Ovary (tissue), 7 donors: ENCODE measurements at regions not wholly inside any gene's neighbourhood (a gene's known extent, or its start where the extent isn't known, plus 50 kb on each side); places are given as distances from the start of the nearest gene placed in this dataset.

Source experiments
- DNase-seq, 5 donors: peaks; one replicate each; pipeline ENCODE4 v3.0.0-alpha.2; 2019 to 2020
- H3K27ac ChIP-seq, 2 donors: fragments of 200-600 bp; one replicate each; pipeline versions ENCODE4 v1.5.1 to v1.8.0; 2019 to 2022
- H3K27me3 ChIP-seq: fragments of 200-600 bp; one replicate; pipeline ENCODE4 v1.8.0; 2022
- H3K36me3 ChIP-seq: fragments of 200-600 bp; sonication (generic); one replicate; pipeline ENCODE4 v1.5.1; 2019
- H3K4me1 ChIP-seq: one replicate; pipeline ENCODE4 v1.8.1; 2013; ENCODE audit warnings: mild to moderate bottlenecking, moderate library complexity; ENCODE audit not compliant: insufficient read depth
- H3K4me3 ChIP-seq: fragments of 200-600 bp; sonication (generic); one replicate; pipeline ENCODE4 v1.5.1; 2017
- H3K9me3 ChIP-seq, 2 donors: fragments of 200-600 bp in 1 of 2; sonication (generic) in 1 of 2; one replicate each; pipeline versions ENCODE4 v1.5.1 to v1.8.1; 2013 to 2019; ENCODE audit warnings: mild to moderate bottlenecking in 1 of 2, moderate library complexity in 1 of 2
- EP300 ChIP-seq: sonication (generic); formaldehyde crosslinking; IDR thresholded peaks from one replicate; pipeline ENCODE4 v1.6.1; 2017; ENCODE audit warnings: antibody characterized with exemption
- POLR2A ChIP-seq: fragments of 450-650 bp; IDR thresholded peaks from one replicate; pipeline ENCODE4 v1.6.1; 2017; ENCODE audit warnings: antibody characterized with exemption, mild to moderate bottlenecking, moderate library complexity
- WGBS, 3 donors: extraction: QIAGEN DNeasy Blood & Tissue Kit in 1 of 3; methylation state at CpG; one replicate each; pipeline versions ENCODE4 v1.1.5 to v1.1.7; 2013 to 2017; 5-methylcytosine and 5-hydroxymethylcytosine counted together
- intact Hi-C, 4 donors: fragments of 100-400 bp; cut with DNase I; formaldehyde crosslinking; loops; one replicate each; pipeline versions ENCODE4 v1.11.0 to v1.15.1; 2022 to 2023
- TF ChIP-seq, protein P1 (sequence below), 3 donors: fragments of 450-650 bp in 2 of 3; fragments of 200-600 bp in 1 of 3; IDR thresholded peaks; one replicate each; pipeline versions ENCODE4 v1.5.1 to v1.8.0; 2016 to 2022; ENCODE audit warnings: antibody characterized with exemption in 3 of 3, mild to moderate bottlenecking in 1 of 3
- donor health status: DM: no; HTN: no; CAD: no; lungs with moderate emphysema.
- donor health status: DM: no; HTN: no; CAD: no.
- donor health status: Bipolar disorder and iron deficiency.
- donor health status: DM: no; HTN: no; CAD: no.
- donor health status: DM: yes; HTN: yes; CAD: no.

DNA sequence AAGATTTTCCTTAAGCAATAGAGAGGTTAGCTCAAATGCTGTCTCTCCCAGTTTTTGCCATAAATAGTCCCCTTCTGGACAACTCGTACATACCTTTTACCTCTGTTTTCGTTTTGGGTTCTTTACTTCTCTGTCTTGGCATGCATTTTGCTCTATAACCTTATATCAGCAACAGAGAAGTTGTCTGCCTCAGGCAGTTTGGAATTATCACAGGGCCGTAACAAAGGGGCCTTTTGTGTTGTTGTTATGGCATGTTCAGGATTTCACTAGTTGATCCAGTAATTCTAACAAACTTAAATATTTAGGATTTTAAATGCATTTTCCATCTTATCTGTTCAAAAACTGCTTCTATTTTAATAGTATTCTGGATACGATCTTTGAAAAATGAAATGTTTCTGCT is 259.8 kb downstream of the CD109 start:
- Histone ChIP-seq H3K4me1 (no peaks in the 10 kb centered on the region), H3K4me3 (no peak overlapping the region), H3K27ac (no peak overlapping the region), H3K27me3 (no peaks in the 10 kb centered on the region), H3K36me3 (no peaks in the 10 kb centered on the region), H3K9me3 (no peaks in the 10 kb centered on the region)
- TF ChIP-seq, protein P1, sequence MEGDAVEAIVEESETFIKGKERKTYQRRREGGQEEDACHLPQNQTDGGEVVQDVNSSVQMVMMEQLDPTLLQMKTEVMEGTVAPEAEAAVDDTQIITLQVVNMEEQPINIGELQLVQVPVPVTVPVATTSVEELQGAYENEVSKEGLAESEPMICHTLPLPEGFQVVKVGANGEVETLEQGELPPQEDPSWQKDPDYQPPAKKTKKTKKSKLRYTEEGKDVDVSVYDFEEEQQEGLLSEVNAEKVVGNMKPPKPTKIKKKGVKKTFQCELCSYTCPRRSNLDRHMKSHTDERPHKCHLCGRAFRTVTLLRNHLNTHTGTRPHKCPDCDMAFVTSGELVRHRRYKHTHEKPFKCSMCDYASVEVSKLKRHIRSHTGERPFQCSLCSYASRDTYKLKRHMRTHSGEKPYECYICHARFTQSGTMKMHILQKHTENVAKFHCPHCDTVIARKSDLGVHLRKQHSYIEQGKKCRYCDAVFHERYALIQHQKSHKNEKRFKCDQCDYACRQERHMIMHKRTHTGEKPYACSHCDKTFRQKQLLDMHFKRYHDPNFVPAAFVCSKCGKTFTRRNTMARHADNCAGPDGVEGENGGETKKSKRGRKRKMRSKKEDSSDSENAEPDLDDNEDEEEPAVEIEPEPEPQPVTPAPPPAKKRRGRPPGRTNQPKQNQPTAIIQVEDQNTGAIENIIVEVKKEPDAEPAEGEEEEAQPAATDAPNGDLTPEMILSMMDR (IDR thresholded peaks at IDR 0.05), result no peak
- TF ChIP-seq EP300 (no peak), POLR2A (no peak)
- WGBS, 3 donors, result 63 to 73% (median 73%) methylated on average over 4 of the region's 4 CpGs
- intact Hi-C loops, result no loop called here
- DNase-seq, result no peak

GRCh38 chr6:73954881-73955280 is 258.9 kb downstream of the CD109 start:
- intact Hi-C loops, result no loop called here
- TF ChIP-seq EP300, result no peak
- TF ChIP-seq, protein P1 (IDR thresholded peaks at IDR 0.05), result no peak
- TF ChIP-seq POLR2A, result no peak

GRCh38 chr6:73951183-73951582 is 255.2 kb downstream of the CD109 start:
- Histone ChIP-seq H3K27ac (no peak overlapping the region), H3K4me3 (no peak overlapping the region), H3K9me3 (no peaks in the 10 kb centered on the region), H3K36me3 (no peaks in the 10 kb centered on the region), H3K27me3 (no peaks in the 10 kb centered on the region), H3K4me1 (no peaks in the 10 kb centered on the region)
- intact Hi-C loops, result no loop called here
- no peak for DNase-seq
- no peak for TF ChIP-seq POLR2A
- no peak for TF ChIP-seq EP300
- TF ChIP-seq, protein P1 (IDR thresholded peaks at IDR 0.05), result no peak

More at GRCh38 chr6:73954881-73955280, 258.9 kb downstream of the CD109 start:
- no peak overlapping the region for H3K4me3 ChIP-seq
- H3K36me3 ChIP-seq, result no peaks in the 10 kb centered on the region
- no peak overlapping the region for H3K27ac ChIP-seq
- no peak for DNase-seq
- H3K9me3 ChIP-seq, result no peaks in the 10 kb centered on the region
- no peaks in the 10 kb centered on the region for H3K27me3 ChIP-seq
- H3K4me1 ChIP-seq, result no peaks in the 10 kb centered on the region

DNA sequence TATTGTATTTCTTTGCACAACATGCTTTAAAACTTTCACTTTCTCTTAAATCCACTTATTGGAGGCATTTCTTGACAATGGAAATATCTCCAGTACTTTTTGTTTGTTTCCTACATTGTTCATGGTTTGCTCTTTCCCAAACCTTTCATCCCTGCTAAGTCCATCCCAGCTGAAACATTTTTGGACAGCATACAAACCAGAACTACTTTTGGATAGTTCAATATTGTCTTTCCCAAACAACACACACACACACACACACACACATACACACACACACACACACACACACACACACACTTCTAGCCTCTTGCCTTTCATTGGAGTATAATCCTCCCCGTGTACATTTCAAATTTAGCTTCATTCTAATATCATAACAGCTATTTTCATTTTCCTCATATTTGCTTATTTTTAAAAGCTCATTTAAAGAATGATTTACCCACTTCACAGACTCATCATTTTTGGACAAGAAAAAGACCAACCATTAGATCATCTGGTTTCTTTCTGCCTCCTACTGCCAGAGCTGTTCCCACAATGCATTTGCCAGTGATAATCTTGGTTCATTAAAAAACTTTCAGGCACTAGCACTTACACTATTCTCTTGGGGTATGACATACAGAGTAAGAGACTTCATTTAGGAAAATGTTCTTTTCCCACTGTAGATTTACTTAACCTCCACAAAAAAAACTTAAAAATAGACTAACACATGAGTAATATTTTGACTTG is 248.1 kb downstream of the CD109 start:
- Histone ChIP-seq H3K9me3 (no peaks in the 10 kb centered on the region), H3K36me3 (no peaks in the 10 kb centered on the region), H3K27ac (no peak overlapping the region), H3K27me3 (no peaks in the 10 kb centered on the region), H3K4me3 (no peak overlapping the region), H3K4me1 (no peaks in the 10 kb centered on the region)
- intact Hi-C loops, result no loop called here
- TF ChIP-seq, protein P1 (IDR thresholded peaks at IDR 0.05), result no peak
- WGBS, 3 donors, result 26 to 50% (median 36%) methylated on average over 1 of the region's 1 CpG
- no peak for DNase-seq
